Astrocyte of the cerebellum (primary cell): ENCODE measurements at regions not wholly inside any gene's neighbourhood (a gene's known extent, or its start where the extent isn't known, plus 50 kb on each side); places are given as distances from the start of the nearest gene placed in this dataset.

Source experiments
- DNase-seq: peaks from one replicate; pipeline ENCODE4 v3.0.0-alpha.2; 2011; ENCODE audit warnings: low read depth
- H3K4me3 ChIP-seq: 2 replicates; pipeline ENCODE4 v1.5.1; 2011; ENCODE audit warnings: mild to moderate bottlenecking, low read depth, low read length, moderate library complexity
- CTCF ChIP-seq: IDR thresholded peaks from 2 replicates; pipeline ENCODE4 v1.5.1; 2012; ENCODE audit warnings: low read length, low read depth, moderate library complexity, mild to moderate bottlenecking; ENCODE audit errors: missing control alignments
- in situ Hi-C: cut with HindIII; loops from 2 replicates; pipeline ENCODE4 v1.10.0; 2017; ENCODE audit warnings: low sequenced_read_pairs

GRCh38 chr3:74739242-74739641 lies 124.8 kb upstream of the CNTN3 start:
- DNase-seq = no peak
- no peak overlapping the region for H3K4me3 ChIP-seq
- in situ Hi-C loops = no loop called here
- no peak for TF ChIP-seq CTCF

GRCh38 chr3:74722211-74722610 lies 107.8 kb upstream of the CNTN3 start:
- TF ChIP-seq CTCF = no peak
- H3K4me3 ChIP-seq = no peak overlapping the region
- in situ Hi-C loops = no loop called here
- no peak for DNase-seq

- in situ Hi-C loops = no loop called here
- TF ChIP-seq CTCF = no peak
Observed at GRCh38 chr3:74713977-74714376, 99.5 kb upstream of the CNTN3 start.

GRCh38 chr3:74711913-74712512 lies 97.6 kb upstream of the CNTN3 start:
- H3K4me3 ChIP-seq = no peak overlapping the region
- in situ Hi-C loops = no loop called here
- no peak for DNase-seq
- no peak for TF ChIP-seq CTCF

More at GRCh38 chr3:74713977-74714376, 99.5 kb upstream of the CNTN3 start:
- DNase-seq = no peak
- no peak overlapping the region for H3K4me3 ChIP-seq

- in situ Hi-C loops = no loop called here
- no peak for TF ChIP-seq CTCF
Observed at GRCh38 chr3:74709951-74710350, 95.5 kb upstream of the CNTN3 start.

GRCh38 chr3:74693696-74694393 lies 79.4 kb upstream of the CNTN3 start:
- TF ChIP-seq CTCF = no peak
- no peak for DNase-seq
- in situ Hi-C loops = no loop called here
- no peak overlapping the region for H3K4me3 ChIP-seq

More at GRCh38 chr3:74709951-74710350, 95.5 kb upstream of the CNTN3 start:
- no peak for DNase-seq
- H3K4me3 ChIP-seq = no peak overlapping the region
